Tibial nerve (tissue), 4 donors: ENCODE measurements at regions not wholly inside any gene's neighbourhood (a gene's known extent, or its start where the extent isn't known, plus 50 kb on each side); places are given as distances from the start of the nearest gene placed in this dataset.

Source experiments
- DNase-seq, 2 donors: peaks; one replicate each; pipeline ENCODE4 v3.0.0-alpha.2; 2019; ENCODE audit warnings: low spot score in 2 of 2
- H3K27ac ChIP-seq, 4 donors: fragments of 200-600 bp; sonication (generic) in 3 of 4; one replicate each; pipeline ENCODE4 v1.5.1; 2017 to 2019; ENCODE audit warnings: mild to moderate bottlenecking in 1 of 4
- H3K27me3 ChIP-seq, 2 donors: fragments of 200-600 bp; sonication (generic) in 1 of 2; one replicate each; pipeline versions ENCODE4 v1.5.1 to v1.6.0; 2017 to 2019
- H3K36me3 ChIP-seq, 3 donors: fragments of 200-600 bp; sonication (generic); one replicate each; pipeline ENCODE4 v1.5.1; 2018 to 2019
- H3K4me1 ChIP-seq, 4 donors: fragments of 200-600 bp; sonication (generic) in 3 of 4; one replicate each; pipeline ENCODE4 v1.5.1; 2017 to 2019
- H3K4me3 ChIP-seq, 4 donors: fragments of 200-600 bp; sonication (generic) in 3 of 4; one replicate each; pipeline ENCODE4 v1.5.1; 2017 to 2019; ENCODE audit warnings: mild to moderate bottlenecking in 1 of 4, moderate library complexity in 1 of 4
- H3K9me3 ChIP-seq, 4 donors: fragments of 200-600 bp; sonication (generic) in 3 of 4; one replicate each; pipeline ENCODE4 v1.5.1; 2017 to 2019
- CTCF ChIP-seq, 5 experiments: fragments of 200-600 bp in 3 of 5; fragments of 450-650 bp in 2 of 5; sonication (generic) in 3 of 5; IDR thresholded peaks; one replicate each; pipeline ENCODE4 v1.5.1; 2016 to 2019; ENCODE audit warnings: antibody characterized with exemption in 5 of 5, mild to moderate bottlenecking in 3 of 5, moderate library complexity in 2 of 5
- EP300 ChIP-seq, 2 donors: sonication (generic); formaldehyde crosslinking; IDR thresholded peaks; one replicate each; pipeline ENCODE4 v1.6.1; 2017; ENCODE audit warnings: antibody characterized with exemption in 2 of 2, mild to moderate bottlenecking in 1 of 2
- POLR2A ChIP-seq, 2 donors: fragments of 450-650 bp; IDR thresholded peaks; one replicate each; pipeline ENCODE4 v1.6.1; 2017; ENCODE audit warnings: antibody characterized with exemption in 2 of 2, mild to moderate bottlenecking in 2 of 2, moderate library complexity in 2 of 2
- WGBS, 2 donors: methylation state at CpG; one replicate each; pipeline ENCODE4 v1.1.5; 2018; 5-methylcytosine and 5-hydroxymethylcytosine counted together

GRCh38 chr3:176928582-176928931 is 268.7 kb downstream of the TBL1XR1 start:
- Histone ChIP-seq H3K27me3 (no peaks in the 10 kb centered on the region), H3K27ac (no peak overlapping the region), H3K36me3 (no peaks in the 10 kb centered on the region), H3K4me1 (no peaks in the 10 kb centered on the region), H3K4me3 (no peak overlapping the region), H3K9me3 (no peaks in the 10 kb centered on the region)
- 42 to 50% methylated on average over 1 of the region's 1 CpG for WGBS, 2 donors
- TF ChIP-seq CTCF (IDR thresholded peaks at IDR 0.05) (no peak), POLR2A (IDR thresholded peaks at IDR 0.05) (no peak), EP300 (IDR thresholded peaks at IDR 0.05) (no peak)
- no peak for DNase-seq

- H3K9me3 ChIP-seq, result no peaks in the 10 kb centered on the region
- no peak overlapping the region for H3K27ac ChIP-seq
- H3K36me3 ChIP-seq, result no peaks in the 10 kb centered on the region
- WGBS, 2 donors, result 66 to 67% methylated on average over 3 of the region's 3 CpGs
- TF ChIP-seq CTCF (IDR thresholded peaks at IDR 0.05) (no peak), EP300 (IDR thresholded peaks at IDR 0.05) (no peak), POLR2A (IDR thresholded peaks at IDR 0.05) (no peak)
- H3K4me3 ChIP-seq, result no peak overlapping the region
- no peaks in the 10 kb centered on the region for H3K4me1 ChIP-seq
- no peak for DNase-seq
- no peaks in the 10 kb centered on the region for H3K27me3 ChIP-seq
These were observed 269.3 kb downstream of the TBL1XR1 start for GRCh38 chr3:176927706-176928581.

GRCh38 chr3:176927280-176927679 is 270.0 kb downstream of the TBL1XR1 start:
- Histone ChIP-seq H3K4me1 (no peaks in the 10 kb centered on the region), H3K27ac (no peak overlapping the region), H3K9me3 (no peaks in the 10 kb centered on the region), H3K36me3 (no peaks in the 10 kb centered on the region), H3K4me3 (no peak overlapping the region), H3K27me3 (no peaks in the 10 kb centered on the region)
- no peak for TF ChIP-seq EP300 (IDR thresholded peaks at IDR 0.05)
- no peak for TF ChIP-seq CTCF (IDR thresholded peaks at IDR 0.05)
- no peak for TF ChIP-seq POLR2A (IDR thresholded peaks at IDR 0.05)
- 17 to 23% methylated on average over 3 of the region's 3 CpGs for WGBS, 2 donors
- no peak for DNase-seq

DNA sequence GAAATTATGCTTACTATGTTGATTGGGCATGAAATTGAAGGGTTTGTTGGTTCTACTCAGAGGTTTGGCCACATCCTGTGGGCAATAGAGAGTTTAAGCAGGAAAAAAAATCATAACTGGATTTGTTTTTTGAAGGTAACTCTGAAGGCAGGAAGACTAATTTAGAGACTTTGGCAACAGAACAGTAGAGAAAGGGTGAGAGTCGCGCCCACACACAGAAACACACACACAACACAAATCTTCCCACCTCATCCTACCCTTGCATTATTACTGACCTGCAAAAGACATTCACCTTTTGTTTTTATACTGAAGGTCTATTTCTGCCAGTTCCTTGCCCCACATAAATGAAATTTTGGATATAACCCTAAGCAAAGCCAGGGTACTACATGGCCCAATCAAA is 270.6 kb downstream of the TBL1XR1 start:
- H3K9me3 ChIP-seq, result no peaks in the 10 kb centered on the region

More for the DNA sequence above, 270.6 kb downstream of the TBL1XR1 start:
- TF ChIP-seq EP300 (IDR thresholded peaks at IDR 0.05) (no peak), CTCF (IDR thresholded peaks at IDR 0.05) (no peak), POLR2A (IDR thresholded peaks at IDR 0.05) (no peak)
- Histone ChIP-seq H3K4me3 (no peak overlapping the region), H3K36me3 (no peaks in the 10 kb centered on the region), H3K27ac (no peak overlapping the region), H3K27me3 (no peaks in the 10 kb centered on the region), H3K4me1 (no peaks in the 10 kb centered on the region)
- no peak for DNase-seq
- WGBS, 2 donors, result 83 to 88% methylated on average over 2 of the region's 2 CpGs
